GM23338 (cell line): ENCODE measurements at regions not wholly inside any gene's neighbourhood (a gene's known extent, or its start where the extent isn't known, plus 50 kb on each side); places are given as distances from the start of the nearest gene placed in this dataset.

Source experiments
- ATAC-seq: fragments of 200-7000 bp; cut with Tn5 transposase; 3 replicates; pipeline ENCODE4 v1.9.1; 2020
- DNase-seq: peaks from one replicate; pipeline ENCODE4 v3.0.0-alpha.2; 2015; ENCODE audit warnings: low spot score
- H2AFZ ChIP-seq: fragments of 200-600 bp; sonication (generic); 2 replicates; pipeline ENCODE4 v1.8.0; 2016; ENCODE audit warnings: antibody characterized with exemption, mild to moderate bottlenecking, moderate library complexity
- H3F3A ChIP-seq: fragments of 200-600 bp; sonication (generic); replicated peaks from 2 replicates; pipeline ENCODE4 v1.8.0; 2017; ENCODE audit warnings: antibody characterized with exemption, mixed run types, low read depth
- H3K27ac ChIP-seq: fragments of 200-600 bp; sonication (generic); 2 replicates; pipeline ENCODE4 v1.6.1; 2016; ENCODE audit warnings: low read depth
- H3K27me3 ChIP-seq: fragments of 200-600 bp; sonication (generic); 2 replicates; pipeline ENCODE4 v1.8.0; 2016; ENCODE audit warnings: mild to moderate bottlenecking, mixed run types, moderate library complexity; ENCODE audit not compliant: insufficient read depth
- H3K36me3 ChIP-seq: fragments of 200-600 bp; sonication (generic); 2 replicates; pipeline ENCODE4 v1.8.0; 2016; ENCODE audit warnings: mild to moderate bottlenecking; ENCODE audit not compliant: insufficient read depth
- H3K4me1 ChIP-seq: fragments of 200-600 bp; sonication (generic); 2 replicates; pipeline ENCODE4 v1.8.0; 2016; ENCODE audit warnings: mild to moderate bottlenecking, moderate library complexity; ENCODE audit not compliant: insufficient read depth
- H3K4me2 ChIP-seq: fragments of 200-600 bp; sonication (generic); 2 replicates; pipeline ENCODE4 v1.7.1; 2017; ENCODE audit warnings: mixed run types
- H3K4me3 ChIP-seq: fragments of 200-600 bp; sonication (generic); 2 replicates; pipeline ENCODE4 v1.6.1; 2016; ENCODE audit warnings: mixed run types
- H3K79me2 ChIP-seq: fragments of 200-600 bp; sonication (generic); replicated peaks from 2 replicates; pipeline ENCODE4 v1.8.0; 2017; ENCODE audit warnings: mild to moderate bottlenecking; ENCODE audit not compliant: insufficient read depth
- H3K9me2 ChIP-seq: fragments of 200-600 bp; sonication (generic); 2 replicates; pipeline ENCODE4 v1.8.0; 2017; ENCODE audit not compliant: insufficient read depth
- H4K20me1 ChIP-seq: fragments of 200-600 bp; sonication (generic); replicated peaks from 2 replicates; pipeline ENCODE4 v1.8.0; 2017; ENCODE audit warnings: mild to moderate bottlenecking; ENCODE audit not compliant: insufficient read depth
- H3K27ac Mint-ChIP-seq: 2 replicates; pipeline ENCODE4 v1.8.0; 2020; ENCODE audit warnings: inconsistent platforms, mild to moderate bottlenecking, moderate library complexity, mixed read lengths
- H3K27me3 Mint-ChIP-seq: 3 replicates; pipeline ENCODE4 v1.8.0; 2022; ENCODE audit warnings: low read depth, mild to moderate bottlenecking, moderate library complexity, mixed read lengths, inconsistent platforms; ENCODE audit not compliant: insufficient read depth, poor library complexity
- H3K36me3 Mint-ChIP-seq: 3 replicates; pipeline ENCODE4 v1.8.0; 2021; ENCODE audit warnings: low read depth, mild to moderate bottlenecking, inconsistent platforms, moderate library complexity, mixed read lengths
- H3K4me1 Mint-ChIP-seq: 3 replicates; pipeline ENCODE4 v1.8.0; 2020; ENCODE audit warnings: mild to moderate bottlenecking, inconsistent platforms, mixed read lengths
- H3K4me3 Mint-ChIP-seq: 3 replicates; pipeline ENCODE4 v1.8.0; 2021; ENCODE audit warnings: moderate library complexity, mild to moderate bottlenecking, inconsistent platforms, mixed read lengths
- H3K9me3 Mint-ChIP-seq: 3 replicates; pipeline ENCODE4 v1.8.0; 2020; ENCODE audit warnings: moderate library complexity, mild to moderate bottlenecking, inconsistent platforms, mixed read lengths
- CREB1 ChIP-seq: fragments of 250-450 bp; sonication (Bioruptor Pico); IDR thresholded peaks from 2 replicates; pipeline ENCODE4 v1.5.0; 2020; ENCODE audit warnings: low read depth, mild to moderate bottlenecking, moderate library complexity
- CTCF ChIP-seq, 2 experiments: fragments of 200-600 bp in 1 of 2; sonication (generic) in 1 of 2; conservative IDR thresholded peaks; 2 replicates each; pipeline versions ENCODE4 v1.5.1 to v1.6.1; 2016 to 2017; ENCODE audit warnings: antibody characterized with exemption in 2 of 2, low read depth in 2 of 2, mild to moderate bottlenecking in 2 of 2, moderate library complexity in 1 of 2
- EZH2 ChIP-seq: fragments of 200-600 bp; sonication (generic); IDR thresholded peaks from one replicate; pipeline ENCODE4 v1.8.0; 2017; ENCODE audit warnings: antibody characterized with exemption, mild to moderate bottlenecking, low read depth; ENCODE audit not compliant: unreplicated experiment
- EZH2phosphoT487 ChIP-seq: fragments of 200-600 bp; sonication (generic); IDR thresholded peaks from one replicate; pipeline ENCODE4 v1.8.1; 2018; ENCODE audit warnings: antibody characterized with exemption; ENCODE audit not compliant: unreplicated experiment
- JUNB ChIP-seq: IDR thresholded peaks from one replicate; pipeline ENCODE4 v1.6.1; 2016; ENCODE audit warnings: antibody characterized with exemption; ENCODE audit not compliant: unreplicated experiment
- NANOG ChIP-seq: IDR thresholded peaks from 2 replicates; pipeline ENCODE4 v1.6.1; 2016; ENCODE audit warnings: antibody characterized with exemption, borderline replicate concordance
- STAT1 ChIP-seq: IDR thresholded peaks from one replicate; pipeline ENCODE4 v1.6.1; 2016; ENCODE audit warnings: antibody characterized with exemption; ENCODE audit not compliant: unreplicated experiment
- ZNF114 ChIP-seq: fragments of 250-450 bp; sonication (Bioruptor Pico); IDR thresholded peaks from 2 replicates; pipeline ENCODE4 v1.5.0; 2020; ENCODE audit warnings: mild to moderate bottlenecking, moderate library complexity
- ZNF331 ChIP-seq: fragments of 250-450 bp; sonication (Bioruptor Pico); IDR thresholded peaks from 2 replicates; pipeline ENCODE4 v1.5.0; 2020; ENCODE audit warnings: low read depth, mild to moderate bottlenecking, moderate library complexity
- TF ChIP-seq, protein P1 (sequence below): IDR thresholded peaks from 2 replicates; pipeline ENCODE4 v1.6.1; 2016; ENCODE audit warnings: antibody characterized with exemption
- TF ChIP-seq, protein P2 (sequence below): IDR thresholded peaks from one replicate; pipeline ENCODE4 v1.6.1; 2018; ENCODE audit warnings: antibody characterized with exemption; ENCODE audit not compliant: unreplicated experiment

GRCh38 chr9:120284821-120285220 is 295.1 kb downstream of the CDK5RAP2 start:
- H3K4me2 ChIP-seq: no peak overlapping the region
- peaks cover 3% of the 10 kb centered on the region; the same call in 2 of the 3 replicates for H3K4me1 Mint-ChIP-seq
- no peak overlapping the region for H3K27ac Mint-ChIP-seq
- H3K4me1 ChIP-seq: no peaks in the 10 kb centered on the region
- ATAC-seq: no peak
- TF ChIP-seq ZNF331 (CRISPR knock-in tag) (no peak), CTCF (conservative IDR thresholded peaks at IDR 0.05; ENCODE audit: low read depth in 2 of 2) (no peak)
- TF ChIP-seq, protein P1, sequence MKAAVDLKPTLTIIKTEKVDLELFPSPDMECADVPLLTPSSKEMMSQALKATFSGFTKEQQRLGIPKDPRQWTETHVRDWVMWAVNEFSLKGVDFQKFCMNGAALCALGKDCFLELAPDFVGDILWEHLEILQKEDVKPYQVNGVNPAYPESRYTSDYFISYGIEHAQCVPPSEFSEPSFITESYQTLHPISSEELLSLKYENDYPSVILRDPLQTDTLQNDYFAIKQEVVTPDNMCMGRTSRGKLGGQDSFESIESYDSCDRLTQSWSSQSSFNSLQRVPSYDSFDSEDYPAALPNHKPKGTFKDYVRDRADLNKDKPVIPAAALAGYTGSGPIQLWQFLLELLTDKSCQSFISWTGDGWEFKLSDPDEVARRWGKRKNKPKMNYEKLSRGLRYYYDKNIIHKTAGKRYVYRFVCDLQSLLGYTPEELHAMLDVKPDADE: no peak
- H3K27me3 ChIP-seq: no peaks in the 10 kb centered on the region
- H3K4me3 Mint-ChIP-seq: no peak overlapping the region
- no peaks in the 10 kb centered on the region for H3K79me2 ChIP-seq
- H3K36me3 Mint-ChIP-seq: peaks cover 5% of the 10 kb centered on the region; the same call in 1 of the 3 replicates
- no peak overlapping the region for H2AFZ ChIP-seq
- H3K9me3 Mint-ChIP-seq: peaks cover 13% of the 10 kb centered on the region
- H3K9me2 ChIP-seq: peaks cover 9% of the 10 kb centered on the region; the same call in 1 of the 2 replicates
- H3K27me3 Mint-ChIP-seq: no peaks in the 10 kb centered on the region
- H3K27ac ChIP-seq: no peak overlapping the region
- H3K36me3 ChIP-seq: no peaks in the 10 kb centered on the region
- H4K20me1 ChIP-seq: no peaks in the 10 kb centered on the region
- no peak overlapping the region for H3K4me3 ChIP-seq
- H3F3A ChIP-seq: no peaks in the 10 kb centered on the region
- DNase-seq: no peak

DNA sequence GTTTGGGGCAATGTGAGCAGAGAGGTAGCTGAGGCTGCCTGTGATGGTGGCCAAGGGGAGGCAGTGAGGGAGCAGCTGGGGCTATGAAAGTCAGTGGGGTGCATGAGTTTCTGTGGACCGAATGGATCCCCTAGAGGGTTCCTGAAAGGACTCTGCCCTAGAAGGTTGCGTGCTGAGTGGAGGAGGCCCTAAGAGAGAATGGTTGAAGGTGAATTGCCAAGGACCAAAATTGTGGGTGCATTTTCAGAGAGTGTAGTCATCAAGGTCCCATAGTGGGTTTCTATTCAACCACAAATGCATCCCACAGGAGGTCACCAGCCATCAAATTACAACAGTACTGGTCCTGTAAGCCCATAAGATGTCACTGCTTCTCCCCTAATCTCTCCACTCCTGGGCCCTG is 298.3 kb downstream of the CDK5RAP2 start:
- no peak for DNase-seq
- Histone ChIP-seq H3K4me1 (no peaks in the 10 kb centered on the region), H4K20me1 (no peaks in the 10 kb centered on the region), H3K27ac (no peak overlapping the region), H3K27me3 (no peaks in the 10 kb centered on the region), H3K4me3 (no peak overlapping the region), H3K36me3 (no peaks in the 10 kb centered on the region), H2AFZ (no peak overlapping the region), H3F3A (no peaks in the 10 kb centered on the region), H3K4me2 (no peak overlapping the region), H3K79me2 (no peaks in the 10 kb centered on the region), H3K9me2 (peaks cover 9% of the 10 kb centered on the region; the same call in 1 of the 2 replicates)
- Mint-ChIP-seq H3K36me3 (peaks cover 5% of the 10 kb centered on the region; the same call in 1 of the 3 replicates), H3K27me3 (no peaks in the 10 kb centered on the region), H3K4me3 (no peak overlapping the region), H3K9me3 (peaks cover 25% of the 10 kb centered on the region), H3K4me1 (no peaks in the 10 kb centered on the region), H3K27ac (no peak overlapping the region)
- no peak for TF ChIP-seq EZH2
- no peak for TF ChIP-seq JUNB
- no peak for TF ChIP-seq CTCF (conservative IDR thresholded peaks at IDR 0.05; ENCODE audit: low read depth in 2 of 2)
- no peak for TF ChIP-seq NANOG
- TF ChIP-seq, protein P2, sequence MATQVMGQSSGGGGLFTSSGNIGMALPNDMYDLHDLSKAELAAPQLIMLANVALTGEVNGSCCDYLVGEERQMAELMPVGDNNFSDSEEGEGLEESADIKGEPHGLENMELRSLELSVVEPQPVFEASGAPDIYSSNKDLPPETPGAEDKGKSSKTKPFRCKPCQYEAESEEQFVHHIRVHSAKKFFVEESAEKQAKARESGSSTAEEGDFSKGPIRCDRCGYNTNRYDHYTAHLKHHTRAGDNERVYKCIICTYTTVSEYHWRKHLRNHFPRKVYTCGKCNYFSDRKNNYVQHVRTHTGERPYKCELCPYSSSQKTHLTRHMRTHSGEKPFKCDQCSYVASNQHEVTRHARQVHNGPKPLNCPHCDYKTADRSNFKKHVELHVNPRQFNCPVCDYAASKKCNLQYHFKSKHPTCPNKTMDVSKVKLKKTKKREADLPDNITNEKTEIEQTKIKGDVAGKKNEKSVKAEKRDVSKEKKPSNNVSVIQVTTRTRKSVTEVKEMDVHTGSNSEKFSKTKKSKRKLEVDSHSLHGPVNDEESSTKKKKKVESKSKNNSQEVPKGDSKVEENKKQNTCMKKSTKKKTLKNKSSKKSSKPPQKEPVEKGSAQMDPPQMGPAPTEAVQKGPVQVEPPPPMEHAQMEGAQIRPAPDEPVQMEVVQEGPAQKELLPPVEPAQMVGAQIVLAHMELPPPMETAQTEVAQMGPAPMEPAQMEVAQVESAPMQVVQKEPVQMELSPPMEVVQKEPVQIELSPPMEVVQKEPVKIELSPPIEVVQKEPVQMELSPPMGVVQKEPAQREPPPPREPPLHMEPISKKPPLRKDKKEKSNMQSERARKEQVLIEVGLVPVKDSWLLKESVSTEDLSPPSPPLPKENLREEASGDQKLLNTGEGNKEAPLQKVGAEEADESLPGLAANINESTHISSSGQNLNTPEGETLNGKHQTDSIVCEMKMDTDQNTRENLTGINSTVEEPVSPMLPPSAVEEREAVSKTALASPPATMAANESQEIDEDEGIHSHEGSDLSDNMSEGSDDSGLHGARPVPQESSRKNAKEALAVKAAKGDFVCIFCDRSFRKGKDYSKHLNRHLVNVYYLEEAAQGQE: no peak
- TF ChIP-seq EZH2phosphoT487: no peak
- no peak for TF ChIP-seq ZNF114 (CRISPR knock-in tag)
- TF ChIP-seq, protein P1: no peak
- no peak for TF ChIP-seq STAT1
- TF ChIP-seq CREB1 (CRISPR knock-in tag): no peak
- ATAC-seq: no peak
